AG09309 (cell line): ENCODE measurements at regions not wholly inside any gene's neighbourhood (a gene's known extent, or its start where the extent isn't known, plus 50 kb on each side); places are given as distances from the start of the nearest gene placed in this dataset.

Experiments
- DNase-seq: peaks from one replicate; pipeline ENCODE4 v3.0.0-alpha.2; 2010; ENCODE audit warnings: low read depth
- H3K4me3 ChIP-seq: 2 replicates; pipeline ENCODE4 v1.5.1; 2011; ENCODE audit warnings: mild to moderate bottlenecking, low read depth, low read length, moderate library complexity; ENCODE audit not compliant: control insufficient read depth
- TF ChIP-seq, protein P1 (sequence below): IDR thresholded peaks from 2 replicates; pipeline ENCODE4 v1.5.1; 2011; ENCODE audit warnings: mild to moderate bottlenecking, low read depth, low read length, inconsistent platforms; ENCODE audit not compliant: insufficient read depth, control insufficient read depth; ENCODE audit errors: missing control alignments

- TF ChIP-seq, protein P1, sequence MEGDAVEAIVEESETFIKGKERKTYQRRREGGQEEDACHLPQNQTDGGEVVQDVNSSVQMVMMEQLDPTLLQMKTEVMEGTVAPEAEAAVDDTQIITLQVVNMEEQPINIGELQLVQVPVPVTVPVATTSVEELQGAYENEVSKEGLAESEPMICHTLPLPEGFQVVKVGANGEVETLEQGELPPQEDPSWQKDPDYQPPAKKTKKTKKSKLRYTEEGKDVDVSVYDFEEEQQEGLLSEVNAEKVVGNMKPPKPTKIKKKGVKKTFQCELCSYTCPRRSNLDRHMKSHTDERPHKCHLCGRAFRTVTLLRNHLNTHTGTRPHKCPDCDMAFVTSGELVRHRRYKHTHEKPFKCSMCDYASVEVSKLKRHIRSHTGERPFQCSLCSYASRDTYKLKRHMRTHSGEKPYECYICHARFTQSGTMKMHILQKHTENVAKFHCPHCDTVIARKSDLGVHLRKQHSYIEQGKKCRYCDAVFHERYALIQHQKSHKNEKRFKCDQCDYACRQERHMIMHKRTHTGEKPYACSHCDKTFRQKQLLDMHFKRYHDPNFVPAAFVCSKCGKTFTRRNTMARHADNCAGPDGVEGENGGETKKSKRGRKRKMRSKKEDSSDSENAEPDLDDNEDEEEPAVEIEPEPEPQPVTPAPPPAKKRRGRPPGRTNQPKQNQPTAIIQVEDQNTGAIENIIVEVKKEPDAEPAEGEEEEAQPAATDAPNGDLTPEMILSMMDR: no peak
- DNase-seq: no peak
- H3K4me3 ChIP-seq: no peak overlapping the region
Measured at GRCh38 chr5:61815339-61815738, 483.3 kb downstream of the ZSWIM6 start.

GRCh38 chr5:61816146-61816545, 484.1 kb downstream of the ZSWIM6 start:
- no peak overlapping the region for H3K4me3 ChIP-seq
- TF ChIP-seq, protein P1: no peak
- DNase-seq: no peak

DNA sequence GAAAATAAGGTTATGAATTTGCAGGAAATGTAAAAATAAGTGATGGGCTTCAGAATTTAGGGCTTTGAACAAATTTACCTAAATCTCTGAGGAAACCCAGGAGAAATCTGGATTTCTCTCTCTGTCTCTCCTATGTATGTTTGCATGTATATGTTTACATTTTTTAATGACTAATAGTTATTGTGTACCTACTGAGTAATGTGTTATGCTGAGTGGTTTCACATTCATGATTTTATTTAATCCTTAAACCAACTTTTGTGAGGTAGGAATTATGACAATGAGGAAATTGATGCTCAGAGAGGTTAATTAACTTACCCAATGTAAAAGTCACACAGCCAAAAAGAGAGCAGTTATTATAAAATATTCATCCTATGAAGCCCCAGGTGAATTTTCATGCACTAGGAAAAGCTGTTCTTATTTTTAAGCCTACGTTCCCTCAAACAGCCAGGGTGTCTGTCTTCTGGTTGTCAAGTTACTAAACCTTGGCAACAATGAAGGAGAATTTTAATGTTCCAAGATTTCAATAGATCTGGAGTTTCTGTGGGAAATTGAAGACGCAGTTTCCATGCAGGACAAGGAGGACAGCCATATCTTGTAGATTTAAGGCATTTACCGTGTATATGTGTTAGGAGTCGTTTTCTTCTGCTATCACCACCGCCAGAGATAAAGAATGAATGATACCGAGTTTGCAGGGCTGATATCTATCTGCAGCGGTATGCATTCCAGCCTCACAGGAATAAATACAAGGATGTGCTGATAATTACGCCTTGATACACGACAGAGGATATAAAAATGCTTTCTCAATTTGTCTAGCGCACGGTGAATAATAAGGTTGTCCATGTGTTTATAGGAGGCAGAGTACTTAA, 484.8 kb downstream of the ZSWIM6 start:
- DNase-seq: no peak
- no peak overlapping the region for H3K4me3 ChIP-seq
- TF ChIP-seq, protein P1: no peak

- TF ChIP-seq, protein P1: peak; percentile 78
- peak; percentile 13 for DNase-seq
- H3K4me3 ChIP-seq: no peak overlapping the region
Measured at GRCh38 chr5:61817472-61818326, 485.6 kb downstream of the ZSWIM6 start.

DNA sequence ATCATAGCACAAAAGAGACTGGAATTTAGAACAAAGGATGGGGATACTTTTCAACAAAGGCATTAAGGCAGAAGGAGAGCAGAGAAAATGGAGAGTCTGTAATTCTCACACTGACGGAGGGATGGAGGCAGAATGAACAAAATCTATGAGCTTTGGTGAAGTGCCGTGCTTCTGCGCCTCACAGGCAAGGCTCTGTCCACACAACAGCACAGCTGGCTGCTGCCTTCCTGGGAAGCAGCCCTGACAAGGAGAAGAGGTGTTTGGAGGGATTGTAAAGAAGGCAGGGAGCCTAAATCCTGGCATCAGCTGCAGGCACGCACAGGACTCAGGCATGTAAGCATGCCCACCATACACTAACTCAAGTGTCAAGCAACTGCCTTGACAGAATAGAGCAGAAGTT, 485.2 kb upstream of the KIF2A start:
- DNase-seq: no peak
- TF ChIP-seq, protein P1: no peak
- no peak overlapping the region for H3K4me3 ChIP-seq

DNA sequence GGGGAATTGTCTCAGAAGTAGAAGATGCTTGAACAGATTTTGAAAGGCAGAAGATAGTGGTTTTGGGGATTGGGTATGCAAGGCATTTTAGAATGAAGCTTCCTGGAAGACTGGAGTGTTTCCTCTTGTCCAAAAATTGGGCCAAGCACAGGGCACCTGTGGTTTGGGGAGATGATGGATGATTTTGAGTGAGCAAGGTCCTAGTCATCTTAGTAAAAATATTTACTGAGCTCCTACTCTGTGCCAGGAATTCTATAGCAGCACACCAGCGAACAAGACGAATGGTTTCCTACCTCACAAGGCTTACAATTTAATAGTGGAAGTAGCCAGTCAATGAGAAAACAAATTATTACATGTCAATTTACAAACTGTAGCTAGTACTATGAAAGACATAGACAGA, 484.4 kb upstream of the KIF2A start:
- no peak for DNase-seq
- TF ChIP-seq, protein P1: no peak
- no peak overlapping the region for H3K4me3 ChIP-seq
